ENCODE measurements at regions not wholly inside any gene's neighbourhood (a gene's known extent, or its start where the extent isn't known, plus 50 kb on each side); places are given as distances from the start of the nearest gene placed in this dataset.

DNA sequence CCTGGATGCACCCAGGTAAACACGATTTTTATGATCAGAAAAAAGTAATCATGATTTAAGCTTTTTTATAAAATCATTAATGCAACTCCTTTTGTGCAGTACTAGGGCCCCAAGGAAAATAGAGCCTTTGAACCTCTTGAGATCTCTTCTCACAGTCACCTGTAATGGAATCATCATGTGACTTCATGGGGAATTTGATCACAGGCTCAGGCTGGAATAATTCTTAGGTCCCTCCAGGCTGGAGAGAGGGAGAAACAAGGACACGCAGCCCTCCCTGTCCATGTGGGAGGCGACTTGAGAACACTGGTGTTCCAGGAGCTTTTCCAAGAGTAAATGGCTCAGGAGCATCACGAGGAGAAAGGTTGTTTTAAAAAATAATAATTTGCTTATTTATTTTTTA lies 156.1 kb downstream of the NUFIP1 start:
- ATAC-seq (no peak), DNase-seq (ENCODE audit: low read depth, low spot score) (no peak)
- BruUV-seq (replicated peaks): no TSS peak
- intact Hi-C loops (cut with micrococcal nuclease; ENCODE audit: unreplicated experiment) (no loop called here), in situ Hi-C loops (cut with HindIII; ENCODE audit: low pct_unique_long_range_greater_than_20kb, low sequenced_read_pairs) (no loop called here)
- no peaks in the 10 kb centered on the region for H3K27me3 ChIP-seq (ENCODE audit: control insufficient read depth, insufficient read depth, low read length)
- no peak overlapping the region for H3K4me3 ChIP-seq (ENCODE audit: low read depth in 2 of 2, low read length in 2 of 2)
- ChIA-PET POLR2A (no interaction called here), CTCF (no interaction called here)
- H3K4me1 ChIP-seq (ENCODE audit: control insufficient read depth, insufficient read depth, low read length): no peaks in the 10 kb centered on the region
- TF ChIP-seq SIN3A (IDR thresholded peaks at IDR 0.05; ENCODE audit: borderline replicate concordance, insufficient read depth, low read depth, low read length) (no peak), TCF7L2 (IDR thresholded peaks at IDR 0.05; ENCODE audit: low read depth, low read length) (no peak), POLR2AphosphoS5 (IDR thresholded peaks at IDR 0.05; ENCODE audit: low read depth, low read length) (no peak)
- TF ChIP-seq, protein P1, sequence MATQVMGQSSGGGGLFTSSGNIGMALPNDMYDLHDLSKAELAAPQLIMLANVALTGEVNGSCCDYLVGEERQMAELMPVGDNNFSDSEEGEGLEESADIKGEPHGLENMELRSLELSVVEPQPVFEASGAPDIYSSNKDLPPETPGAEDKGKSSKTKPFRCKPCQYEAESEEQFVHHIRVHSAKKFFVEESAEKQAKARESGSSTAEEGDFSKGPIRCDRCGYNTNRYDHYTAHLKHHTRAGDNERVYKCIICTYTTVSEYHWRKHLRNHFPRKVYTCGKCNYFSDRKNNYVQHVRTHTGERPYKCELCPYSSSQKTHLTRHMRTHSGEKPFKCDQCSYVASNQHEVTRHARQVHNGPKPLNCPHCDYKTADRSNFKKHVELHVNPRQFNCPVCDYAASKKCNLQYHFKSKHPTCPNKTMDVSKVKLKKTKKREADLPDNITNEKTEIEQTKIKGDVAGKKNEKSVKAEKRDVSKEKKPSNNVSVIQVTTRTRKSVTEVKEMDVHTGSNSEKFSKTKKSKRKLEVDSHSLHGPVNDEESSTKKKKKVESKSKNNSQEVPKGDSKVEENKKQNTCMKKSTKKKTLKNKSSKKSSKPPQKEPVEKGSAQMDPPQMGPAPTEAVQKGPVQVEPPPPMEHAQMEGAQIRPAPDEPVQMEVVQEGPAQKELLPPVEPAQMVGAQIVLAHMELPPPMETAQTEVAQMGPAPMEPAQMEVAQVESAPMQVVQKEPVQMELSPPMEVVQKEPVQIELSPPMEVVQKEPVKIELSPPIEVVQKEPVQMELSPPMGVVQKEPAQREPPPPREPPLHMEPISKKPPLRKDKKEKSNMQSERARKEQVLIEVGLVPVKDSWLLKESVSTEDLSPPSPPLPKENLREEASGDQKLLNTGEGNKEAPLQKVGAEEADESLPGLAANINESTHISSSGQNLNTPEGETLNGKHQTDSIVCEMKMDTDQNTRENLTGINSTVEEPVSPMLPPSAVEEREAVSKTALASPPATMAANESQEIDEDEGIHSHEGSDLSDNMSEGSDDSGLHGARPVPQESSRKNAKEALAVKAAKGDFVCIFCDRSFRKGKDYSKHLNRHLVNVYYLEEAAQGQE (IDR thresholded peaks at IDR 0.05; ENCODE audit: insufficient read depth in 1 of 2, low read depth in 2 of 2, low read length in 1 of 2): no peak
- TF ChIP-seq, protein P2, sequence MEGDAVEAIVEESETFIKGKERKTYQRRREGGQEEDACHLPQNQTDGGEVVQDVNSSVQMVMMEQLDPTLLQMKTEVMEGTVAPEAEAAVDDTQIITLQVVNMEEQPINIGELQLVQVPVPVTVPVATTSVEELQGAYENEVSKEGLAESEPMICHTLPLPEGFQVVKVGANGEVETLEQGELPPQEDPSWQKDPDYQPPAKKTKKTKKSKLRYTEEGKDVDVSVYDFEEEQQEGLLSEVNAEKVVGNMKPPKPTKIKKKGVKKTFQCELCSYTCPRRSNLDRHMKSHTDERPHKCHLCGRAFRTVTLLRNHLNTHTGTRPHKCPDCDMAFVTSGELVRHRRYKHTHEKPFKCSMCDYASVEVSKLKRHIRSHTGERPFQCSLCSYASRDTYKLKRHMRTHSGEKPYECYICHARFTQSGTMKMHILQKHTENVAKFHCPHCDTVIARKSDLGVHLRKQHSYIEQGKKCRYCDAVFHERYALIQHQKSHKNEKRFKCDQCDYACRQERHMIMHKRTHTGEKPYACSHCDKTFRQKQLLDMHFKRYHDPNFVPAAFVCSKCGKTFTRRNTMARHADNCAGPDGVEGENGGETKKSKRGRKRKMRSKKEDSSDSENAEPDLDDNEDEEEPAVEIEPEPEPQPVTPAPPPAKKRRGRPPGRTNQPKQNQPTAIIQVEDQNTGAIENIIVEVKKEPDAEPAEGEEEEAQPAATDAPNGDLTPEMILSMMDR (IDR thresholded peaks at IDR 0.05): no peak
- no peaks in the 10 kb centered on the region for H3K9me3 ChIP-seq (ENCODE audit: control insufficient read depth, insufficient read depth, low read depth, low read length)
- H3K27ac ChIP-seq (ENCODE audit: low read length): no peak overlapping the region
- H3K36me3 ChIP-seq (ENCODE audit: control insufficient read depth, insufficient read depth, low read length): no peaks in the 10 kb centered on the region

DNA sequence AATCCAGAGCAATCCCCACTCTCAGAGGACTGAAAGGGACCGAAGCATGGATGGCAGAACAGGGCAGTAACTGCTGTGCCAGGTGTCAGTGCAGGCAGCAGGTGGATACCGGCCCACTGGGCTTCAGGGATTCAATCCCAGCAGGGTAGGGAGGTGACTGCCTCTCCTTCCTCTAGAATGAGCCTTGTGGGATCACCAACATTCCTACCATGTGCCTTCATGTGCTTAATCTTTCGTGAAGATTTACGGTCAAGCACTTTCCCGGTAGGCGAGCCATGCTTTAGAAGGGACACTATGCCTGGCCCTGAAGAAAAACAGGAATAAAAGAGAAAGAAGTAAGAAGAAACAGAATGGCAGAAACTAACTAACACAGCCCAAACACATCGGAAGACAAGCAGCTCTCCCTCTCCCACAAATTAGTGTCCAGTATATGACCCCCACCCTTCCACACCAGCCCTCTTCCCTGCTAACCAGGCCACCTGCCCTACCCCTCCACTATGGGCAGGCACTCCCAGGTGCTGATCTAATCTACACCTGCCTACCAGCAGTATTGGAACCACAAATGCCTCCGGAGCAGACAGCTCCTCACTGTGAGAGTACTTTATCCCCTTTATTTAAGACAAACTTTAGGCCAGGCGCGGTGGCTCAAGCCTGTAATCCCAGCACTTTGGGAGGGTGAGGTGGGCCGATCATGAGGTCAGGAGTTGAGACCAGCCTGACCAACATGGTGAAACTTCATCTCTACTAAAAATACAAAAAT lies 162.5 kb downstream of the NUFIP1 start:
- no peak; the same call in 1 of the 2 replicates for ATAC-seq
- H3K27me3 ChIP-seq (ENCODE audit: control insufficient read depth, insufficient read depth, low read length): no peaks in the 10 kb centered on the region
- TF ChIP-seq, protein P2 (IDR thresholded peaks at IDR 0.05): no peak
- TF ChIP-seq, protein P1 (IDR thresholded peaks at IDR 0.05; ENCODE audit: insufficient read depth in 1 of 2, low read depth in 2 of 2, low read length in 1 of 2): no peak
- TF ChIP-seq SIN3A (IDR thresholded peaks at IDR 0.05; ENCODE audit: borderline replicate concordance, insufficient read depth, low read depth, low read length) (no peak), TCF7L2 (IDR thresholded peaks at IDR 0.05; ENCODE audit: low read depth, low read length) (no peak), POLR2AphosphoS5 (IDR thresholded peaks at IDR 0.05; ENCODE audit: low read depth, low read length) (no peak)
- intact Hi-C loops (cut with micrococcal nuclease; ENCODE audit: unreplicated experiment): no loop called here
- in situ Hi-C loops (cut with HindIII; ENCODE audit: low pct_unique_long_range_greater_than_20kb, low sequenced_read_pairs): no loop called here
- no peak overlapping the region for H3K4me3 ChIP-seq (ENCODE audit: low read depth in 2 of 2, low read length in 2 of 2)
- ChIA-PET POLR2A (no interaction called here), CTCF (interaction anchor here (0.8 kb wide), 1 partner anchor 173 kb away, joined by 3 read pairs; no protein-coding TSS in a partner anchor)
- no peaks in the 10 kb centered on the region for H3K9me3 ChIP-seq (ENCODE audit: control insufficient read depth, insufficient read depth, low read depth, low read length)
- no peak overlapping the region for H3K27ac ChIP-seq (ENCODE audit: low read length)
- H3K4me1 ChIP-seq (ENCODE audit: control insufficient read depth, insufficient read depth, low read length): no peaks in the 10 kb centered on the region
- no TSS peak for BruUV-seq (replicated peaks)
- DNase-seq (ENCODE audit: low read depth, low spot score): no peak
- no peaks in the 10 kb centered on the region for H3K36me3 ChIP-seq (ENCODE audit: control insufficient read depth, insufficient read depth, low read length)
